Left ventricle myocardium inferior (tissue), 1 donor: ENCODE measurements at regions not wholly inside any gene's neighbourhood (a gene's known extent, or its start where the extent isn't known, plus 50 kb on each side); places are given as distances from the start of the nearest gene placed in this dataset.

ENCODE experiments used
- DNase-seq: peaks from one replicate; pipeline ENCODE4 v3.0.0-alpha.2; 2020
- H3K27ac ChIP-seq: fragments of 200-600 bp; replicated peaks from 2 replicates; pipeline ENCODE4 v1.8.0; 2021
- H3K27me3 ChIP-seq: fragments of 200-600 bp; 2 replicates; pipeline ENCODE4 v1.8.0; 2021; ENCODE audit warnings: low read depth
- H3K36me3 ChIP-seq: fragments of 200-600 bp; 2 replicates; pipeline ENCODE4 v1.8.0; 2021
- H3K4me1 ChIP-seq: fragments of 200-600 bp; 2 replicates; pipeline ENCODE4 v1.8.0; 2021
- H3K4me3 ChIP-seq: fragments of 200-600 bp; 2 replicates; pipeline ENCODE4 v1.8.0; 2021; ENCODE audit warnings: mild to moderate bottlenecking, moderate library complexity
- H3K9me3 ChIP-seq: fragments of 200-600 bp; replicated peaks from 2 replicates; pipeline ENCODE4 v1.8.0; 2021
- intact Hi-C: fragments of 100-400 bp; cut with micrococcal nuclease; formaldehyde crosslinking; loops from one replicate; pipeline ENCODE4 v1.11.0; 2022
- TF ChIP-seq, protein P1 (sequence below): fragments of 200-600 bp; IDR thresholded peaks from 2 replicates; pipeline ENCODE4 v1.8.0; 2021; ENCODE audit warnings: antibody characterized with exemption, mild to moderate bottlenecking, borderline replicate concordance
- donor health status: DM: no; HTN: yes; CAD: no; lungs with severe emphysema.

DNA sequence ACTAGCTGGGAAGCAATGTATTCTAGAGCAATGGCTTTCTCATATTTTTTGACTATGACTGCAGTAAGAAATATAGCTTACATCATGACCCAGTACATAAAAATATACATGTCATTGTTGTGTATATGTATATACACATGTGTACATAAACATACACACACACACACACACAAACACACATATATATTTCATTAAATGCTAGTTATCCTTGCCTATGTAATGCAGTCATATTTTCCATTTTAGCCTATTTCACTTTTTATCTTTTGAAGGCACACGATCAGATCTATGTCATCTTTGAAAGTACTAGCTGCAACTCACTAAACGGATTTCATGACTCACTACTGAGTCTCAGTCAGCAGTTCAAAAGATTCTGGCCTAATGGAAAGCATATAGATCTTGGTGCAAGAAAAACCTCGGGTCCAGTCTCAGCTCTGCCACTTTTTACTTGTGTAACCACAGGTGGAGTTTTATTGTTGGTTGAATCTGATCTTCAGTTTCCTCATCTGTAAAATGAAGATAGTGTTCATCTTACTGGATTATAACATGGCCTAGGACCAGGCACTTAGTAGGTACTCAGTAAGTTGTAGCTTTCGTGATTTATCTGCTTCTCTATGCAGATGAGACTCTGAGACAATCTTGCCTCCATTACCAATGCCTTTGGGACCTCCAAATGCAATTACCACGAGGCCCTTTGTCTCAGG, 325.6 kb downstream of the RRAGC start:
- no peak overlapping the region for H3K27ac ChIP-seq
- TF ChIP-seq, protein P1, sequence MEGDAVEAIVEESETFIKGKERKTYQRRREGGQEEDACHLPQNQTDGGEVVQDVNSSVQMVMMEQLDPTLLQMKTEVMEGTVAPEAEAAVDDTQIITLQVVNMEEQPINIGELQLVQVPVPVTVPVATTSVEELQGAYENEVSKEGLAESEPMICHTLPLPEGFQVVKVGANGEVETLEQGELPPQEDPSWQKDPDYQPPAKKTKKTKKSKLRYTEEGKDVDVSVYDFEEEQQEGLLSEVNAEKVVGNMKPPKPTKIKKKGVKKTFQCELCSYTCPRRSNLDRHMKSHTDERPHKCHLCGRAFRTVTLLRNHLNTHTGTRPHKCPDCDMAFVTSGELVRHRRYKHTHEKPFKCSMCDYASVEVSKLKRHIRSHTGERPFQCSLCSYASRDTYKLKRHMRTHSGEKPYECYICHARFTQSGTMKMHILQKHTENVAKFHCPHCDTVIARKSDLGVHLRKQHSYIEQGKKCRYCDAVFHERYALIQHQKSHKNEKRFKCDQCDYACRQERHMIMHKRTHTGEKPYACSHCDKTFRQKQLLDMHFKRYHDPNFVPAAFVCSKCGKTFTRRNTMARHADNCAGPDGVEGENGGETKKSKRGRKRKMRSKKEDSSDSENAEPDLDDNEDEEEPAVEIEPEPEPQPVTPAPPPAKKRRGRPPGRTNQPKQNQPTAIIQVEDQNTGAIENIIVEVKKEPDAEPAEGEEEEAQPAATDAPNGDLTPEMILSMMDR = no peak
- no peaks in the 10 kb centered on the region for H3K36me3 ChIP-seq
- H3K4me1 ChIP-seq = no peaks in the 10 kb centered on the region
- peaks cover 64% of the 10 kb centered on the region for H3K27me3 ChIP-seq
- intact Hi-C loops = no loop called here
- H3K4me3 ChIP-seq = no peak overlapping the region
- no peak for DNase-seq
- no peaks in the 10 kb centered on the region for H3K9me3 ChIP-seq

DNA sequence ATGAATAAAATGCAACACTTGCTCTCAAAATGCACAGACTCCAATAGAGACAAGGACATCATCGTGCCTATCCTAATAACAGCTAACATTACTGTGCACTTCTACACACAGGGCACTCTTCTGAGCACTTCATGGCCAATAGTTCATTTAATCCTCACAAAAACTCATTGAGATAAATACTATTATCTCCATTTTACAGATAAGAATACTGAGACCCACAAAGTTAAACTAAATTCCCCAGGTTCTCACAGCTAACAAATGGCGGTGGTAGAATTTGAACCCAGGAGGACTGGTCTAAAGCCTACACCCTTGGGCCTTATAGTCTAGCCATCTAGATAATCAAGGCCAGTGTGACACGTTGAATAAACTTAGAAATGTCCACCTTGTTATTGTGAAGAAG, 328.6 kb downstream of the RRAGC start:
- Histone ChIP-seq H3K27ac (no peak overlapping the region), H3K36me3 (no peaks in the 10 kb centered on the region), H3K9me3 (no peaks in the 10 kb centered on the region), H3K4me3 (no peak overlapping the region), H3K4me1 (no peaks in the 10 kb centered on the region), H3K27me3 (peaks cover 62% of the 10 kb centered on the region)
- DNase-seq = no peak
- TF ChIP-seq, protein P1 = no peak
- intact Hi-C loops = no loop called here

DNA sequence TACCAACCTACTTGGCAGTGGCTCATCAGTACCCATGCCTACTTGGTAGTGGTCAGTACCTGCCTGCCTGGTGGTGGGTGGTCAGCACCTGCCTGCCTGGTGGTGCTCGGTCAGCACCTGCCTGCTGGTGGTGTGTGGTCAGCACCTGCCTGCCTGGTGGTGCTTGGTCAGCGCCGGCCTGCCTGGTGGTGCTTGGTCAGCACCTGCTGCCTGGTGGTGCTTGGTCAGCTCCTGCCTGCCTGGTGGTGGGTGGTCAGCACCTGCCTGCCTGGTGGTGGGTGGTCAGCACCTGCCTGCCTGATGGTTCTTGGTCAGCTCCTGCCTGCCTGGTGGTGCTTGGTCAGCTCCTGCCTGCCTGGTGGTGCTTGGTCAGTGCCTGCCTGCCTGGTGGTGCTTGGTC, 329.6 kb downstream of the RRAGC start:
- Histone ChIP-seq H3K4me1 (no peaks in the 10 kb centered on the region), H3K9me3 (no peaks in the 10 kb centered on the region), H3K27ac (no peak overlapping the region), H3K27me3 (peaks cover 62% of the 10 kb centered on the region), H3K4me3 (no peak overlapping the region), H3K36me3 (no peaks in the 10 kb centered on the region)
- no peak for DNase-seq
- intact Hi-C loops = no loop called here
- TF ChIP-seq, protein P1 = no peak

DNA sequence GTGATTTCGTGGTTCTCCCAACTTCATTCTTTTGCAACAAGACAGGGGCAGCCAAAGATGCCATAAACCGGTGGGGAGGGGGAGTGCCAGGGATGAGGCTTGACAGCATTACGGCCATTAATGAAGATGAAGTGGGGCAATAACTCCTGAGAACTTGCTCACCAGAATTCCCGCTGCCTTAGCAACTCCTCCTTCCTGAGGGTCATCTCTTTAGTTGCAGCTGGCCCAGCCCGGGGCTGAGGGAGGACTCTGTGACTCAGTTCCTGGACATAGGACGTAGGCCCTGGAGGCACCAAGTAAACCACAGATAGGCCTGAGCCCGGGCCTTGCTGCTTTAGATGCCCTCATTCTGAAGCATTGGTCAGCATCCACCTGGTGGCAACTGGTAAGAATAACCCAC, 330.2 kb downstream of the RRAGC start:
- Histone ChIP-seq H3K27me3 (peaks cover 62% of the 10 kb centered on the region), H3K4me3 (no peak overlapping the region), H3K27ac (no peak overlapping the region), H3K9me3 (no peaks in the 10 kb centered on the region), H3K36me3 (no peaks in the 10 kb centered on the region), H3K4me1 (no peaks in the 10 kb centered on the region)
- DNase-seq = no peak
- TF ChIP-seq, protein P1 = no peak
- intact Hi-C loops = no loop called here

DNA sequence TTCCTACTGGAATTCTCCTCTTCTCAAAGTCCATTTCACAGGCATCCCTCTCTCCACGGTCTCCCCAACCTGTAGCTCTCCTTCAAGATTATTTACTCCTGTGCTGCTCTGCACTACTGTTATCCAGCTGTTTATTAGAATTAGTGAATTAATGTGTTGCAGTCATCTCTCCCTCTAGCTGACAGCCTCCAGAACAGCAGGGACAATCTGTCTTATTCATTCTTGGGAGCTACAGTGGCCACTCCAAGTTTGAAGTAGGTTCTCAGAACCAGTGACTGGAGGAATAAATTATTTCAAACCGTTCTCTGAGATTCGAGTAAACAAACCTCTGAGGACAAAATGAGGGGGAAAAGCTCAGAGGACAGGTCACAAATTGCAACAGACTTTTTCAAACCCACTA, 330.9 kb downstream of the RRAGC start:
- no peaks in the 10 kb centered on the region for H3K36me3 ChIP-seq
- TF ChIP-seq, protein P1 = no peak
- peaks cover 64% of the 10 kb centered on the region for H3K27me3 ChIP-seq
- no peak for DNase-seq
- no peaks in the 10 kb centered on the region for H3K9me3 ChIP-seq
- no peak overlapping the region for H3K27ac ChIP-seq
- H3K4me3 ChIP-seq = no peak overlapping the region
- intact Hi-C loops = no loop called here
- H3K4me1 ChIP-seq = no peaks in the 10 kb centered on the region
